HG03060 (cell line): ENCODE measurements at regions not wholly inside any gene's neighbourhood (a gene's known extent, or its start where the extent isn't known, plus 50 kb on each side); places are given as distances from the start of the nearest gene placed in this dataset.
A peak's percentile ranks its signal among the peaks of the same experiment; 100 is the strongest.

Experiments
- ATAC-seq: cut with Tn5 transposase; IDR thresholded peaks from one replicate; pipeline ENCODE4 v1.9.1; 2021; ENCODE audit warnings: low read depth, moderate number of reproducible peaks; ENCODE audit not compliant: unreplicated experiment

DNA sequence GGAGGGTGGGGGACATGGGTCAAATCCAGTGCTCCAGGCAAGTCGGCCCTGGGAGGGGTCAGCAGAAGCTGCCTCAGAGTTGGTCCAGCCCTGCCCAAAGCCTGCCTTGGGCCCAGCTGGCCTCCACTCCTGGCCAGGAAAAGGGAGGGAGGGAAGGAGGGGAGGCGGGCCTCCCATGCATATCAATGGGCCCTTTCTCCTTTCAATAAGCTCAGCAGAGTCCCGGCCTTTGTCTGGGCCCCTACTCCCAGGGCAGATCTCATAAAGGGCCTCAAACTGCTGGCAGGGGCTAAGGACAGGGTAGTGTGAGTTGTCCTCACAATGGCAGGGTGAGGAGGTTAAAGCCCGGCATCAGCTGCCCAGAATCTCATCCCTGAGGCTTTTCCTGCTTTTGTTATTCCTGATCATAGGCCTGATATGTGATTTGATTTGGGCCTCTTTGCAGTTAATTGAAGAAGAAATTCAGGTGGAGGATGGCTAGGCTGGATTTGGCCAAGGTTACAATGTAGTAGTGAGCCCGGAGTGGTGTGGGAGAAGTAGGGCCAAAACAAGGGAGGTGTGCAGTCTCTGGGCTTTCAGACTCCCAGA, 121.1 kb upstream of the ATP6AP2 start:
- no peak for ATAC-seq

GRCh38 chrX:40457406-40457805, 123.4 kb upstream of the ATP6AP2 start:
- no peak for ATAC-seq

GRCh38 chrX:40452031-40452430, 128.7 kb upstream of the ATP6AP2 start:
- no peak for ATAC-seq

GRCh38 chrX:40449956-40450706, 130.6 kb upstream of the ATP6AP2 start:
- ATAC-seq = no peak

GRCh38 chrX:40449396-40449795, 131.4 kb upstream of the ATP6AP2 start:
- ATAC-seq = no peak

- ATAC-seq = no peak
Measured at GRCh38 chrX:40448793-40449192, 132.0 kb upstream of the ATP6AP2 start.

GRCh38 chrX:40446921-40447320, 133.8 kb upstream of the ATP6AP2 start:
- no peak for ATAC-seq

GRCh38 chrX:40445691-40446090, 135.1 kb upstream of the ATP6AP2 start:
- ATAC-seq = no peak

DNA sequence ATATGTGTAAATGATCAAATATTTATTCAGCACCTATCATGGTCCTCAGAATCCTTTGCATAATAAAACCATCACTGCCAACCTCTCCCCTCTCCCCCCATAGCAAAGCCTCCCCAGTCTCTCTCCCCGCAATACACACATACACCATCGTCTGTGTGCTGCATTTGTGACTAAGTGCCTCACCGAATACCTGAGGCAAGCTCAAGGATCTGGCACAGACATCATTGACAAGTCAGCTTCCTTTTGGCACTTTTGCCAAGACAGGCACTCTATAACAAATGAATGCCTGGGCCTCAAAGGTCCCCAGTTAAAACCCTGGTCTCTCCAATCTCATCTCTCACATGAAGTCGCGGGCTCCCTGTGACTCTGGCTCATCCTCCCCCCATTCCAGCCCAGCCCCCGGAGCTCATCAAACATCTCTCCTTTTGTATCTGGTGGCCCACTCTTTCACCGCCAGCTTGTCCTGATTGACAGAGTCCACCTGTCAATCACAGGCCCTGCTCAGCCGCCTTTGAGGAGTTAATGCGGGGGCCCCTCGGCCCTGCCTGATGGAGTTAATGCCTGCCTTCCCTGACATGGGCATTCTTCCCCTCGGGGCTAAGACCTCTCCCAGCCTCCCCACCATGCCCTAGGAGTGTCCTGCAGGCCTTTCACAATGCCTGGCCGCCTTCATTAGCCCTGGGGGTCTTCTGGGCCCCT, 135.8 kb upstream of the ATP6AP2 start:
- no peak for ATAC-seq

GRCh38 chrX:40444133-40444532, 136.6 kb upstream of the ATP6AP2 start:
- ATAC-seq = no peak

GRCh38 chrX:40440866-40441265, 139.9 kb upstream of the ATP6AP2 start:
- no peak for ATAC-seq

DNA sequence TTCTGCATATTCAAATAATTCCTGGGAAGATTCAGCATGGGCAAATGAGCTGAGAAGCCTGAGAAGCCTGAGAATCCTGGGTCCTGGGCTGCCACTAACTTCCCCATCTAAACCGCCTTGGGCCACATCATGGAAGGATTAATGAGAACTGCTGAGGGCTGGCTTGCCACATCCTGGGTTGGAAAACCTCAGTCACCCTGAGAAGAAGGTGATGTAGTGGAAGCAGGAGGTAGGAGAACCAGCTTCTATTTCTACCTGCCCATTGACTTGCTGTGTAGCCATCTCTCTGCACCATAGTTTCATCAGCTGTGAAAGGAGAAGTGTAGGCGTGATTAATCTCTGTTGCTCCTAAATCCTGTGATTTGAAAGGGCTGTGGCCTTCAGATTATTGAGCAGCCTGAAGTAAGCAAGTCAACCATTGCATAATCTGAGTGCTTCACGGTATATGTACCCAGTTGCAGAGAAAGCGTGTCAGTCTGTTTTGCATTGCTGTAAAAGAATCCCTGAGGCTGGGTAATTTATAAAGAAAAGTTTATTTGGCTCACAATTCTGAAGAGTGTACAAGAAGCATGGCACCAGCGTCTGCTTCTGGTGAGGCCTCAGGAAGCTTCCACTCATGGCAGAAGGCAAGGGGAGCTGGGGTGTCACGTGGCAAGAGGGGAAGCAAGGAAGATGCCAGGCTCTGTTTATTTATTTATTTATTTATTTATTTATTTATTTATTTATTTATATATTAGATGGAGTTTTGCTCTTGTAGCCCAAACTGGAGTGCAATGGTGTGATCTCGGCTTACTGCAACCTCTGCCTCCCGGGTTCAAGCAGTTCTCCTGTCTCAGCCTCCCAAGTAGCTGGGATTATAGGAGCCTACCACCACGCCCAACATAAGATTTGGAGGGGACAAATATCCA, 140.9 kb upstream of the ATP6AP2 start:
- no peak for ATAC-seq

DNA sequence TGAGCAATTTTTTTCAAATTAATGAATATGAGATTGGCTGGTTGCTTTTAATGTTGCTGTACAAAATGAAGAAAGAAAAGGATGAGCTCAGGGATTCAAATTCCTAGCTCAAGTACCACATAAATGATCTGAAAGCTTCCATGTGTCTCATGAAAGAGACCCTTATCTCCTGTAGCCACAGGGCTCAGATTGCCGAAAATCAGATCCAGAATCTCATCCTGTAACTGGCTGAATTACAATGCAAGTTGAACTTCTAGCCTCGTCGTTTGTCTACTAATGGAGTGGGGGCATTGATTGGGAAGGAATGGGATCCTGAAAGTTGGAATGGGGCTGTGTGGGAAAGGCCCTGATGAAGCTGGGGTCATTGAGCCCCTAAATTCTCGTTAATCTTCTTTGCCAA, 143.4 kb upstream of the ATP6AP2 start:
- ATAC-seq = no peak

DNA sequence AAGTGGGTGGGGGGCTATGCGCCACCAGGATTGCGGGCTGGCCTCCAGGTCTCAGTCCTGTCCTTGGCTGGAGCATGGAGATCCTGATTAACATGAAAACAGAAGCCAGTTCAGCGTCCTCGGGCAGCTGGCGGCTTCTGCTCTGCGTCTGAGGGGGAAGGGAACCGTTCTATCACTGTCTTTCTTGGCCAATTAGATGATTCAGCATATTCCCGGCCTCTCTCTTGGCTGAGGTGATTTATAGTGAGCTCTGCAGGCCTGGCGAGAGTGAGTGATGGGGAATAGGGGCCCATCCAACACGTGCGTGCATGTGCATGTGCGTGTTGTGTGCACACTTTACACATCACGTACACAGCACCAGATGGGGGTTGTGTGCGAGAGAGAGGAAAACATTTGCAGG, 145.8 kb upstream of the ATP6AP2 start:
- ATAC-seq = no peak

- no peak for ATAC-seq
Measured at GRCh38 chrX:40434443-40434842, 146.3 kb upstream of the ATP6AP2 start.

DNA sequence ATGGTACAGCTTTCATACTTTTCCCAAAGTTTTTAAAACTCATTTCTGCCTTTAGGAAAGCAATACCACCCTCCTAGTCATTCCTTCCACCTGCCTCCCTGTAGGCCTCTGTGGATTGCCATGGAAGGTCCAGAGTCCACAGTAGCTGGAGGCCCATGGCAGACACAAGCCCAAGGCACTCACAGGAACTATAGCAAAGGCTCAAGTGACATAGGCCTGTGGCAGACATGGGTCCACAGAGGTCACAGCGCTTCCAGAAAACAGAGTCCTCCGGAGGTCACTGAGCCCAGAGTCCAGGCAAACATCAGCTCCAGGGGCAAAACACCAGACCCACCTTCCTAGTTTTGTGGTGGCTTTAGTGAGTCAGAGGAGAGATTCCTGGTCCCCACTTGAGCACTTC, 147.6 kb upstream of the ATP6AP2 start:
- no peak for ATAC-seq

GRCh38 chrX:40424259-40424658, 156.5 kb upstream of the ATP6AP2 start:
- no peak for ATAC-seq

DNA sequence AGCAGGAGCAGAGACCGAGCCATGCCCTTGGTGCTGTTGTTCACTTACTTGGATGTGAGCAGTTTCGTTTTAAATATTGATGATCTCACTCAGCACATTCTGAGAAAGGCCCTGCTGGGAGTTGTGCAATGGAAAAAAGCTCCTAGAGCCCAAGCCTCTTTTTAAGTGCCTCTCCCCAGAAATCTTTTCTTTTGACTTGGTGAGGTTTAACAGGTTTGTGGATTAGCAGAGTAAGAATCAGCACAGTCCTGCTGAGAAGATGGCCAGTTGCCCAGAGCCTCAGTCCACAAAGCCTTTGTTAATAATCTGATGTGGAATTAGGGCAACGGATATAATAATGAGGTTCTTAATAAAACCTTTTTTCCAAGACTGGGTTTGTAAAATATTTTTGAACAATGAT, 157.5 kb upstream of the ATP6AP2 start:
- ATAC-seq = no peak

DNA sequence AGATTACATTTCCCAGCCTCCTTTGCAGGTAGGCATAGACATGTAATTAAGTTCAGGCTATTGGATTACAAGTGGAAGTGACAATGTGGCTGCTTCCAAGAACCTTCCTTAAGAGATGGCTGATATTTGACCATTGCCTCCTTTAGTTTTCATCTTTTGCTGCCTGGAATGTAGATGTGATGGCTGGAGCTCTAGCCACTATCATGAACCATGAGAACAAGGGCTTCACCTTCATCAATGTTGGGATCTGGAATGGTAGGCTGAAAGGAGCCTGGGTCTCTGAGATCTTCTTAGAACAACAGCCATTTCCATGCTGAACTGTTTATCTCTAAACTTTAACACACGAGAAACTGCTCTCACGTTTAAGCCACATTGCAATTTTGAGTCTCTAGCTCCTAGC, 158.7 kb upstream of the ATP6AP2 start:
- no peak for ATAC-seq

- peak; percentile 74 for ATAC-seq
Measured at GRCh38 chrX:40420899-40421729, 159.7 kb upstream of the ATP6AP2 start.
